ENCODE measurements at regions not wholly inside any gene's neighbourhood (a gene's known extent, or its start where the extent isn't known, plus 50 kb on each side); places are given as distances from the start of the nearest gene placed in this dataset.
"Not testable (repeated sequence)": the region's sequence is repeated elsewhere in the genome, so short reads cannot be mapped to it uniquely, and the experiment has no call there.

- not testable (repeated sequence) for DNase-seq (ENCODE audit: low read depth in 2 of 2)
Observed at GRCh38 chrX:150125045-150125444, 186.8 kb upstream of the EOLA2 start.

- DNase-seq (ENCODE audit: low read depth in 2 of 2): no peak
Observed at GRCh38 chrX:150127216-150127615, 188.9 kb upstream of the EOLA2 start.

DNA sequence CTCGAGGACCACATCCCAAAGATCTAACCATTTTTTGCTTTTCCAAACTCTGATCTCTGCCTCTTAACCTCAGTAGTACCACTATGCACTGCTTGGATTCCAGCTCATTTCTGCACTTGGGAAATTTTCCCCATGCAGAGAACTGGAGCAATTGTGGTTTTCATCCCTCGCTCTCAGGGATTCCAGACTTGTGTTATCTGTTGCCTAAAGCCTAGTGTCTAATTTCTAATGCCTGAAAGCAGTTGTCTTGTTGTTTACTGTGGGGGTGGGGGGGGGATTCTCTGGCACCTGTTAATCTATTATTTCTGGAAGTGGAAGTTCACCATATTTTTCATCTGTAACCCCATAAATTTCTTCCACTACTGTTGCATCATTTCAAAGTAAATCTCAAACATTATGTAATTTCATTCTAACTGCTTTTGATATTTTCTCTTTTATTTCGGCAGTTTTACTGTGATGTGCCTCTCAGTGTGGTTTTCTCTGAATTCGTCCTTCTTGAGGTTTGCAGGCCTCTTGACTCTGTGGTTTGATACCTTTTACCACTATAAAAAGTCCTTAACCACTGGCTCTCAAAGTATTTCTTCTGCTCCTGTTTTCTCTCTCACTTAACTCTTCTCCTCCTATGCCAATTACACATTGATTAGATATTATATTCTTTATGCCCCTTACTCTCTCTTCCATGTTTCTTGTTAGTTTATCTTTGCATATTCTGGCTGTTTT lies 205.6 kb upstream of the EOLA2 start:
- no peak for DNase-seq (ENCODE audit: low read depth in 2 of 2)

- no peak for DNase-seq (ENCODE audit: low read depth in 2 of 2)
Observed at GRCh38 chrX:150146271-150146896, 208.1 kb upstream of the EOLA2 start.

- DNase-seq (ENCODE audit: low read depth in 2 of 2): no peak
Observed at GRCh38 chrX:150148749-150149672, 210.7 kb upstream of the EOLA2 start.

GRCh38 chrX:150150076-150150779 lies 211.9 kb upstream of the EOLA2 start:
- DNase-seq (ENCODE audit: low read depth in 2 of 2): no peak

DNA sequence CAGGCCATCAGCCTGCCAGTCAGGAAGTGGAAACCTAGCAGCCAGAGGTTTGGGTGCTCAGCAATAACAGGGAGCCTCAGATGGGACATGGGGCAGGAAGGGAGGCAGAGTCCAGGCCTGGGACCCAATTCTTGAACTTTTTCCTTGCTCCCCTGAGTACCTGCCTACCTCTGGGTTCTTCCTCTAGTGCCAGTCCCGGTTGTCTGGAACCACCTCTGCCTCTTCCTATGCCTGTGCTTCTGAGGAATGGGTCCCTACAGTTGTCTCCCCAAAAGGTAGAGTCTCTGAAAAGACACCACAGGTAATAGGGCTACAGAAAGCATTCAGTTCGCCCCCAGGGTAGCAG lies 212.4 kb upstream of the MAMLD1 start:
- DNase-seq (ENCODE audit: low read depth in 2 of 2): no peak

DNA sequence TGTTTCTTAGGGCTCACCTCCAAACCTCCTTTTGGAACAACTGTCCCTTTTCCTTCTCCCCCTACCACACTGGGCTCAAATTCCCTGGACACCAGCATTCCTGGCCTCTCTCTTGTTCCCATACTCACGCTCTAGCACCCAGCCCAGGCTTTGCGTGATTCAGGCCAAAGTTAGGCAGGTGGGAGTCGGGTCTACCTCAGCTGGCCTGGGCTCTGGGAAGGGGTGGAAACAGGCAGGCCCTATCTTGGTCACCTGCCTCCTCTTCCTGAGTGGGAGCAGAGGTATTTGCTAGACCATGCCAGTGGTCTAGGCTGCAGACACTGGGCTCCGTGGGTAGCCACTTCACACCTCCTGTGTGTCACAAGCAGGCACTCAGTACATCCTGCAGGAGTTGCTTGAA lies 211.1 kb upstream of the MAMLD1 start:
- no peak for DNase-seq (ENCODE audit: low read depth in 2 of 2)

DNA sequence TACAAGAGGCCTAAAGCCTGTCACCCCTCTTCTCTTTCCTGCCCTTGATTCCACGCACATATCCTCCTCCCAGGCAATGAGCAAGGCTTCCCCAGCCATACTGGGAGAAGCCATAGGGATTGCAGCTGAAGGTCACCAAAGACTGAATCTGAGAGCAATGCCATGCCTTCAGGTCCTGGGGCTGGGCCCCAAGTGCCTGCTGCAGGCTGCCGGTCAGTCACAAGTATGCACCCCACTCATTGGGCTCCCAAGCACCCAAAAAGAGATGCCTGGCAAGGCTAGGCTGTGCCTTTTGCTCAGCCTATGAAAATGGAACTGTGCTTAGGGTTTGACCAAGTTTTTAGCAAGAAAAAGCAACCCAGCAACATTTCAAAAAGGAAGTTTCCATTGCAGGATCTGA lies 210.6 kb upstream of the MAMLD1 start:
- DNase-seq (ENCODE audit: low read depth in 2 of 2): no peak

DNA sequence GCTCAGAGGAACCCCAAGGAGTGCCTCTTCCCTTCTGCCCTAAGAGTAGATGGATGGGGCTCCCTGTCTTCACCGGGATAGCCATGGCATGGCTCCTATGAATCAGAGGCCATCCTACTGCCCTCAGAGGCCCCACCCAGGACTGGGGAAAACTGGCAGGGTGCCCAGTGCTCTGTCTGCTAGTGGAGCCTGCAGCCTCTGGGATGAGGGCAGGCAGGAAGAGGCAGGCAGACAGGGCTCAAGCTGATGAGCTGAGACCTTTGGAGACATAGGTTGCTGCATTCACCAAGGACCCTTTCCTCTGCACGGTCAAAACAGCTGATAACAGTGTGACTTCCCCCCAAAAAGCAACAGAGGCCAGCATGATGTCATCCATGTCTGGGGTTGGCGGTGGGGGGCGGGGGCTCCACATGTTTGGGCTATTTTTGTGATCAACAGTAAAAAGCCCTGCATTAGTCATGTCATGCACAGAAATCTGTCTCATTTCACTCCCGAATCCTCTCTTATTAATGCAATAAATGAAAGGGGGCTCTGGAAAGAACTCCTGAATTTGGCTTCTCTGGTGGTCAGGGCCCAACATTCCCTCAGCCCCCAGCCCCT lies 207.6 kb upstream of the MAMLD1 start:
- no peak for DNase-seq (ENCODE audit: low read depth in 2 of 2)

- no peak for DNase-seq (ENCODE audit: low read depth in 2 of 2)
Observed at GRCh38 chrX:150156615-150157014, 206.5 kb upstream of the MAMLD1 start.

GRCh38 chrX:150157291-150157690 lies 205.8 kb upstream of the MAMLD1 start:
- DNase-seq (ENCODE audit: low read depth in 2 of 2): no peak

DNA sequence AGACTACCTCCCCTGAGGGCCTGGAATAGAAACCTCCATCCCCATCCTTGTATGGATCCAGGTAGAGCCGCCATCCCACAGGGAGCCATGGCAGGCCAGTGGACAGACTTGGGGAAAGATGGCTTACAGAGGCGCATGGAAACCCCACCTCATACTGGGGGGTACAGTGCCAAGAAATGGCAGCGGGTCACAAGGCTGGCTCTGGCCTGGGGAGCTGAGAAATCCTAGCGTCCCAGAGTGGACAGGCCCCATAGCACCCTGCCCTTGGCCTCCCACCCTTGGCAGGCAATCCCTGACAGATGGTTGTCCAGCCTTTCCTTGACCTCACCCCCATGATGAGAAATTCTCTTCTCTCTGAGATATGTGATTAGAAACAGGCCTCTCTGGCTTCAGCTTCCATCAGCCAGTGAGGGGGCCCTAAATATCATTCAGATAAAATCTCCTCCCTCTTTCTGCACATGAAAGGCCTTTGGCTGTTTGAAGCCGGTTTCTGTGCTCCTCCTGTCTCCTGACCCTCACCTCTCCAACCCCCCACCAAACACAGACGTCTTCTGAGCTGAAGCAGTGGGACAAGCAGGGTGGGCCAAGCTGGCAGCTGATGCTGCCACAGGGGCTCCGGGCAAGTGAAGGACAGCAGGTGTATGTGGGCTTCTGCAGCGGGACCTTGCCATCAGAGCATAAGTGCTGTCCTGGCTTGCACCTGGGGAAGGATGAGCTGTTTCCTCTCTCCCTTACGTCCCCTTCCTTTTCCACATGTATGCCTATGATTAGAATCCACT lies 204.4 kb upstream of the MAMLD1 start:
- DNase-seq (ENCODE audit: low read depth in 2 of 2): no peak

- DNase-seq (ENCODE audit: low read depth in 2 of 2): no peak
Observed at GRCh38 chrX:150159537-150159936, 203.6 kb upstream of the MAMLD1 start.

GRCh38 chrX:150160656-150161055 lies 202.5 kb upstream of the MAMLD1 start:
- DNase-seq (ENCODE audit: low read depth in 2 of 2): no peak

GRCh38 chrX:150161193-150161592 lies 201.9 kb upstream of the MAMLD1 start:
- no peak for DNase-seq (ENCODE audit: low read depth in 2 of 2)

GRCh38 chrX:150162141-150162540 lies 201.0 kb upstream of the MAMLD1 start:
- DNase-seq (ENCODE audit: low read depth in 2 of 2): no peak

DNA sequence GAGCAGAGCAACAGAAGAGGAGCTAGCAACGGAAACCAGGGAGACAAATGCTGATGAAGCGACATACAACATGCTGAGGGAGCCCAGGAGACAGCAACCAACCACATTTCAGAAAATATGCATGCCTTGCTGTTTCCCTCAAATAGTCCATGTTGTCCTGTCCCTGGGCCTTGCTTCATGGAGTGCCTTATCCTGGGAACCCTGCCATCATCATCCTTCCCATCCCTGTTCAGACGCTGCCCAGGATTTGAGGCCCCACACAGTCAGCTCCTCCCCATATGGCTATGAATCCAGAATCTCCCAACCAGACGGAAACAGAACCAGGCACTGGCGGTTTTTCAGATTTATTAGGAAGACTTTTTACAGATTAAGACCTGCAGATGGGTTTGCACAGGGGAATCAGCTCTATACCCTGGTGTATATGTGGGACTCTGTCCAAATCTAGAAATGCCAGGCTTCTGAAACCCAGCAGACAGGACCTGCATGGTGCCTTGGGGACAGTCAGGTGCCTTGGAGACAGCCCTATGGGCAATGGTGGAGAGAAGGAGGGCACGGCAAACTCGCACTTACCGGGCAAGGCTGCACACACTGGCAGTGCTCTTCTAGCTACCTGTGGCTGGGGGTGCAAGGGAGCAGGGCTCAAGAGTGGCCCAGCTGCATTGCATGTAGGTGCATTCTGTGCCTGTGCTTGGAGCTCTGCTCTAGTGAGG lies 199.7 kb upstream of the MAMLD1 start:
- no peak for DNase-seq (ENCODE audit: low read depth in 2 of 2)

GRCh38 chrX:150163956-150164726 lies 199.0 kb upstream of the MAMLD1 start:
- no peak for DNase-seq (ENCODE audit: low read depth in 2 of 2)

All from stimulated activated CD8-positive, alpha-beta memory T cell treated with anti-CD3 and anti-CD28 coated beads, Interleukin-15, amount 100 ng/mL, for 48 hours (primary cell).